HuH-7 (cell line): ENCODE measurements at regions not wholly inside any gene's neighbourhood (a gene's known extent, or its start where the extent isn't known, plus 50 kb on each side); places are given as distances from the start of the nearest gene placed in this dataset.
"Not testable (repeated sequence)": the region's sequence is repeated elsewhere in the genome, so short reads cannot be mapped to it uniquely, and the experiment has no call there.

Source experiments
- DNase-seq: peaks from one replicate; pipeline ENCODE4 v3.0.0; 2011; ENCODE audit warnings: low spot score

DNA sequence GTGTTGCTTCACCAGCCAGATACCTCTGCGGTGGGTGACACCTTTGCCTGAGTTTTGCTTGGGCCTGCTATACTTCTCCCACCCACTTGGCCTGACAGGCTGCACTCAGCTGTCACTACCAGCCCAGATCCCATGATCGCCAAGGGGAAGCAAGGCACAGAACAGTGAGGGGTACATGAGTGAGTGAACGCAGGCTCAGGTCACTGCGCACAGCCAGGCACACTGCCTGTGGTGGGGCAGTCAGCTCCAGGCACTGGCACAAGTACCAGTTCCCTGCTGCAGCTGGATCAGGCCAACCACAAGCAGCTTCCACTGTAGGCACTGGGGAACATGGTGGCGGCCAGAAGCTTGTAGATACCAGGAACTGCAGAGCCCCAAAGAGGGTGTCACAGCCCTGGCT lies 441.9 kb upstream of the GRM3 start:
- DNase-seq = no peak

GRCh38 chr7:86199881-86200614 lies 443.7 kb upstream of the GRM3 start:
- no peak for DNase-seq

DNA sequence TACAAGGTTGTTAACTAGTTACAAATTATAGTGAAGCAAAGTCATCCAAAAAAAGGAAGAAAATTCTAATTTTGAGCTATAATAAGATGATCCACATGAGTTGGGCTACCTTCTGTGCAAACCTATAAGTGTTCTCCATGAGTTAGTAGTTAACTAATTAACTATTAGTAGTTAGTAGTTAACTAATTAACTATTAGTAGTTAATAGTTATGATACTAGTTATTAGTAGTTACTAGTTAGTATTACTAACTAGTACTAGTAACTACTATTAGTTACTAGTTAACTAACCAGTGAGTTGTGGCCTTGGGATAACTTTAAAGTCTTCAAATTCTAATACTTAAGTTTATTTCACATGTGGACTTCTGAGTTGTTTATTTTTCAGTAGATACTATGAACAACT lies 453.4 kb upstream of the GRM3 start:
- no peak for DNase-seq

- DNase-seq = no peak
Observed at GRCh38 chr7:86181474-86181873, 462.2 kb upstream of the GRM3 start.

- no peak for DNase-seq
Observed at GRCh38 chr7:86164827-86165226, 478.9 kb upstream of the GRM3 start.

GRCh38 chr7:86158111-86158510 lies 485.6 kb upstream of the GRM3 start:
- DNase-seq = no peak

DNA sequence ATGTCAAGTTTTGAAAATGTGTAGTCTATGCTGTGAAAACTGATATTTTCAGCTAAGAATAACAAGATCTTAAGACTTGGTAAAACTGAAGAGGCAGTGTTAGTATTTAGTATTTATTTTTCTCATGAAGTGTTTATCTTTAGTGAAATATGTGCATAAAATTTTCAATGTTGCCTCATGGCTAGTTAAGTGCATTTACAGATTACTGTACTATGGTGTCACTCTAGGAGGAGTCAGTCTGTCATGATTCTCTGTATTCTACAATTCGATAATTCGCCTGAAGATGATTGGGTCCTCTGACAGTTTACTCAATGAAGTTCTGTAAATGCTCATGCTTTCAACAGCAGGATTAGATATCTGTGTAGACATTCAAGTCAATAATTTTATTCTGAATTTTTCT lies 488.1 kb upstream of the GRM3 start:
- no peak for DNase-seq

- DNase-seq = no peak
Observed at GRCh38 chr7:86152926-86153325, 490.8 kb upstream of the GRM3 start.

DNA sequence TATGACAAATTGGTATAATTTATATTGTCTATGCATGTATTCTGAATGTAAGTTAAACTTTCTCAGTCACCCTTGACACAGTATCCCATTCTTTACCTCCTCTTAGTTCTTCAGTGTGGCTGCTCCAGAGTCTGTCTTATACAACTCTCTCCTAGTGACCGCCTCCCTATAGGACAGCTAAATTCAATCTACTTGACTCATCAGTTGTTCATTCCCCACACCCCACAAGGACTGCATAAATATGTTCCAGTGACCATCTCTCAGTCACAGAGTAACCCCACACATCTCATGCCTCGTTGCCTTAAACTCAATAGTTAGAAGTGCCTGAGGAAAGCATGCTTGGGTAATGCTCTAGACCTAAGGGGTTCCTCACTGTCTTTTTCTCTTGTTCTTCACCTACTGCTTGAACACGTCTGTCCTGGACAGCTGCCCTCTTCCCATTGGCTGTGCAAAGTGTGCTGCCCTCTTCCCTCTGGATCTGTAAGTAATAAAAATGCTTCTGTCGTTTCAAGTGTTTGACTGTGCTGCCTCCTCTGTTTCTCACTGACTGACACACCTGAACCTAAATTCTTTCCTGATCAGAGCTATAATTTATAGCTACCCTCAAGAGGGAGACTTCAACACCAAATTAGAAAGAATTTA lies 494.6 kb upstream of the GRM3 start:
- no peak for DNase-seq

- no peak for DNase-seq
Observed at GRCh38 chr7:86148501-86148900, 495.2 kb upstream of the GRM3 start.

DNA sequence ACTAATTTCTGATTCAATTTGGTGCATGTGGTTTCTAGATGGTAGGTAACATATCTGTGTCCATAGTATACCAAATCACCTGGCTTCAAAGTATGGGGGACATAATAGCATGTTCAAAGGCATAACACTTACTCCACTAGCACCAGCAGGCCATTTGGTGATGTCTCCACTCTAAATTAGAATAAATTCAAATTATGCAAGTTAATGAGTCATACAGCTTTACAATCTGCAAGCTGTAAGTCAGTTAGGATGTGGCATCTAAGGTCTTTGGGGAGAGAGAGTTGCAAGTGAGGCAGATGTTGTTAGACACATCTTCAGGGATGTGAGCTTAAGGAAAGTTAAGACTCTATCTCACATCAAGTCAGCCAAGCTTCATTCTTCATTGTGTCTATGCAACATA lies 506.4 kb upstream of the GRM3 start:
- DNase-seq = no peak

GRCh38 chr7:86130268-86130667 lies 513.4 kb upstream of the GRM3 start:
- DNase-seq = no peak

GRCh38 chr7:86123476-86123875 lies 520.2 kb upstream of the GRM3 start:
- no peak for DNase-seq

DNA sequence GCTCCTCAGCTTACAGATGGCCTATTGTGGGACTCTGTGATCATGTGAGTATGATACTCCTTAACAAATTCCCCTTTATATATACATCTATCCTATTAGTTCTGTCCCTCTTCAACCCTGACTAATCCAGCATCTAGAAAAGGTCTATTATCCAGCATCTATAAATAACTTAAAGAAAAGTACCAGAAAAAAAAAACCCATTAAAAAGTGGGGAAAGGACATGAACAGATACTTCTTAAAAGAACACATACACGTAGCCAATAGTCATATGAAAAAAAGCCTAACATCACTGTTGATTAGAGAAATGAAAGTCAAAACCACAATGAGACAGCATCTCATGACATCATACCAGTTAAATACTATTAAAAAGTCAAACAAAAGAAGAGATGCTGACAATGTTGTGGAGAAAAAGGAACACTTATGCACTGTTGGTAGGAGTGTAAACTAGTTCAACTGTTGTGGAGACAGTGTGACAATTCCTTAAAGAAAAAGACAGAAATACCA lies 549.5 kb upstream of the GRM3 start:
- no peak for DNase-seq

GRCh38 chr7:86091369-86091768 lies 552.3 kb upstream of the GRM3 start:
- DNase-seq = no peak

GRCh38 chr7:86089455-86089854 lies 554.3 kb upstream of the GRM3 start:
- no peak for DNase-seq

- DNase-seq = not testable (repeated sequence)
Observed at GRCh38 chr7:86064572-86064971, 579.1 kb upstream of the GRM3 start.

DNA sequence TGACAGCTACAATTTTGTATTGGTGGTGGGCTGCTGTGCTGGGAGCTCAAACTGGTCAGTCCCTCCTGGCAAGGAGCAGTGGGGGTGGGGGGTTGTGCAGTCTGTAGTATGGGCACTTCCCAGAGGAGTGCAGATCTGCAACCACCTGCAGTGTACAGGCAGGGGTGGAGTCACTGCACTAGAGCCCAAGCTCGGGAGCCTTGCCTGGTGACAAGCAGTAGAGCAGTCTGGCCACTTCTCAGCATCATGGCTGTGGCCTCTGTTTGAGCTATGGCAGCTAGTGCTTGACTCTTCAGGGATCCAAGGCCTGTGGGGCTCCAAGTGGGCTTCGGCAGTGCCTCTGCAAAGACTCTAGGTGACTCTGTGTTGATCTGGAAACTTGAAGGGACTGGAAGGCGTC lies 585.1 kb upstream of the GRM3 start:
- DNase-seq = no peak

GRCh38 chr7:86050918-86051317 lies 592.8 kb upstream of the GRM3 start:
- no peak for DNase-seq

DNA sequence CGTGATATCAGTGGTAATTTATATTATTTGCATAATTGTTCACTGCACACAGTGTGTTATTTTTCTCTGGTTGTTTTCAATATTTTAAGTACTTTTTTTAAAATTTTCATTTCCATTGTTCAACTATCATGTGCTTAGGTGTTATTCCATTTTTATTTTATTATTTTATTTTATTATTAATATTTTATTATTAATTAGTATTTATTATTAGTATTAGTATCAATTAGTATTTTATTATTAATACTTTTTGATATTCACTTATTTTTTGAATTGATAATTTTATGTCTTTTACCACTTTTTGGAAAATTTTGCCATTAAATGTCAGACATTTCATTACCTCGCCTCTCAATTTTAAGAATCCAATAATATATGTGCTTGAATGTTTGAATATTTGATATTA lies 593.8 kb upstream of the GRM3 start:
- DNase-seq = no peak

DNA sequence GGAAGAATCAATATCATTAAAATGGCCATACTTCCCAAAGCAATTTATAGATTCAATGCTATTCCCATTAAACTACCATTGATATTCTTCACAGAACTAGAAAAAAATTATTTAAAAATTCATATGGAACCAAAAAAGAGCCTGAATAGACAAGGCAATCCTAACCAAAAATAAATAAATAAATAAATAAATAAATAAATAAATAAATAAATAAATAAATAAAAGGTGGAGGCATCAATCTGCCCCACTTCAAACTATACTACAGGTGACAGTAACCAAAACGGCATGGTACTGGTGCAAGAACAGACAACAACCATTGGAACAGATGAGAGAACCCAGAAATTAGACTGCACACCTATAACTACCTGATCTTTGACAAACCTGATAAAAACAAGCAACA lies 598.5 kb upstream of the GRM3 start:
- DNase-seq = not testable (repeated sequence)

DNA sequence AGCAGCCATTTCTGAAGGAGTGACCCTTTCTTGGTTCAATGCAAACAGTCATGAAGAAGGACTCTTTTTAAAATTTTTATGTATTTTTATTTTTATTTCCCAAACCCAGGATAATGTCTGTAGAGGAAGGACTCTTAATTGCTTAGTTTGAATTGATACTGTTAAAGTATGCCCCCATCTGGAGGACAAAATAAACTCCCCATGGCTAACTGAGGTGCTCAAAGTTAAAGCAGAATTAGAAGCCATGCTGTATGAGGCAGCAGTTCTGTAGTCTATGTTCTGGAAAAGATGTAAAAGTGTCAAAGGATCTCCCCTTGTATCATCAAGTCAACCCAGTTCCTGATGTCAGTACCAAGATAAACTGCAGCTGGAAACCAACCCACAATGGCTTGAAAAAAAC lies 617.9 kb upstream of the GRM3 start:
- DNase-seq = no peak

DNA sequence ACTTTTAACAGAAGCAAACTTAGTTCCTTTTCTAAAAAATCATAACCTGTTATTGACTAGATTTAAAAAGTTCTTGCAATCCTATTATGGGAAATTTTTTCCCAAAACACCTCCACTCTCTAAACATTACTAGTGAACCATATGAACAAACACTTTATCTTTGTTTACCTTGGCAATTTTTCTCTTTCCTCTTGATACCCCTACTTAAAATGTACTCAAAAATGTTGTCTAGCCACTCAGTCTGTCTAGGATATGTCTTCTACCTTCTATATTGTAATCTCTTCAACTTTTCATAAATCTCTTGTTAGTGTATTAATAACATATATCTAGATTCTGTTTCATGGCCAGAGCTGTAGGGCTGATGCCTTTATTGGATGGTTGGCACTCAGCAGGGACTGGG lies 630.0 kb upstream of the GRM3 start:
- no peak for DNase-seq

DNA sequence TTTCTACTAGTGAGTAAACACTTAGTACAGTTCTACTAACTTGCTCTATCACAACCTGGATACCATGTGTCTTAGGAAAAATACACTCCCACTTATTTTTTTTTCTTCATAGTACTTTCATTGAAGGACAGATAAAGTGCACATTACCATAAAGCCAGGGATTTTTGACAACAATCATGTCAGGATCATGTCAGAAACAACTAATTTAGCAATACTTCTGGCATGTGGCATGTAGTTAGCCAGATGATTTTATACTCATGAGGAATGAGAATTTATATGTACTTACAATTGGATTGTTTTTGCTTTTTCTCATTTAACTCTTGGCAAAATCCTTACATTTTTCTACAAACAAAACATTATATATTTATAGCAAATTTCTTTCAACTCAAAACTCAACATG lies 630.7 kb upstream of the GRM3 start:
- DNase-seq = no peak
